Hepatocyte (in vitro differentiated cells): ENCODE measurements at regions not wholly inside any gene's neighbourhood (a gene's known extent, or its start where the extent isn't known, plus 50 kb on each side); places are given as distances from the start of the nearest gene placed in this dataset.

Source experiments
- DNase-seq: peaks from one replicate; pipeline ENCODE4 v3.0.0-alpha.2; 2016; ENCODE audit warnings: low spot score
- H2AFZ ChIP-seq: fragments of 200-600 bp; sonication (generic); 2 replicates; pipeline ENCODE4 v1.6.0; 2016; ENCODE audit warnings: antibody characterized with exemption, mild to moderate bottlenecking
- H3K27ac ChIP-seq: fragments of 200-600 bp; sonication (generic); 2 replicates; pipeline ENCODE4 v1.5.1; 2016; ENCODE audit warnings: mild to moderate bottlenecking
- H3K27me3 ChIP-seq: fragments of 200-600 bp; sonication (generic); 2 replicates; pipeline ENCODE4 v1.6.1; 2016
- H3K36me3 ChIP-seq: fragments of 200-600 bp; sonication (generic); replicated peaks from 2 replicates; pipeline ENCODE4 v1.5.1; 2016; ENCODE audit warnings: low read depth; ENCODE audit not compliant: insufficient read depth
- H3K4me1 ChIP-seq: fragments of 200-600 bp; sonication (generic); 2 replicates; pipeline ENCODE4 v1.5.1; 2016; ENCODE audit warnings: mild to moderate bottlenecking, moderate library complexity; ENCODE audit not compliant: insufficient read depth
- H3K4me2 ChIP-seq: fragments of 200-600 bp; sonication (generic); 2 replicates; pipeline ENCODE4 v1.6.0; 2016
- H3K4me3 ChIP-seq: fragments of 200-600 bp; sonication (generic); 2 replicates; pipeline ENCODE4 v1.5.1; 2016; ENCODE audit warnings: mild to moderate bottlenecking
- H3K79me2 ChIP-seq: fragments of 200-600 bp; sonication (generic); 2 replicates; pipeline ENCODE4 v1.6.0; 2017; ENCODE audit warnings: mild to moderate bottlenecking
- H3K9me2 ChIP-seq: fragments of 200-600 bp; sonication (generic); replicated peaks from 2 replicates; pipeline ENCODE4 v1.6.0; 2017; ENCODE audit warnings: mild to moderate bottlenecking; ENCODE audit not compliant: insufficient read depth
- H3K9me3 ChIP-seq: fragments of 200-600 bp; sonication (generic); 2 replicates; pipeline ENCODE4 v1.5.1; 2016; ENCODE audit warnings: low read depth, mild to moderate bottlenecking
- H4K20me1 ChIP-seq: fragments of 200-600 bp; sonication (generic); 2 replicates; pipeline ENCODE4 v1.6.0; 2016; ENCODE audit warnings: mild to moderate bottlenecking; ENCODE audit not compliant: insufficient read depth, poor library complexity, severe bottlenecking
- EZH2 ChIP-seq: fragments of 200-600 bp; sonication (generic); IDR thresholded peaks from 2 replicates; pipeline ENCODE4 v1.6.1; 2016; ENCODE audit warnings: antibody characterized with exemption, mild to moderate bottlenecking, borderline replicate concordance
- EZH2phosphoT487 ChIP-seq: fragments of 200-600 bp; sonication (generic); IDR thresholded peaks from one replicate; pipeline ENCODE4 v1.6.1; 2018; ENCODE audit warnings: antibody characterized with exemption, mild to moderate bottlenecking, low read depth, moderate library complexity; ENCODE audit not compliant: unreplicated experiment, severe bottlenecking
- WGBS: methylation state at CpG from one replicate; pipeline ENCODE4 v1.1.6; 2016; ENCODE audit warnings: low lambda C conversion rate; ENCODE audit errors: missing lambda C conversion rate; 5-methylcytosine and 5-hydroxymethylcytosine counted together
- TF ChIP-seq, protein P1 (sequence below): fragments of 200-600 bp; sonication (generic); IDR thresholded peaks from 2 replicates; pipeline ENCODE4 v1.5.1; 2016; ENCODE audit warnings: antibody characterized with exemption, mild to moderate bottlenecking; ENCODE audit not compliant: poor library complexity

GRCh38 chr4:175277816-175278215 lies 359.7 kb downstream of the ADAM29 start:
- no peak for DNase-seq
- Histone ChIP-seq H4K20me1 (no peaks in the 10 kb centered on the region), H2AFZ (no peak overlapping the region), H3K4me2 (no peak overlapping the region), H3K4me3 (no peak overlapping the region), H3K79me2 (no peaks in the 10 kb centered on the region), H3K27ac (no peak overlapping the region), H3K9me2 (no peaks in the 10 kb centered on the region), H3K4me1 (no peaks in the 10 kb centered on the region), H3K36me3 (no peaks in the 10 kb centered on the region), H3K27me3 (no peaks in the 10 kb centered on the region), H3K9me3 (no peaks in the 10 kb centered on the region)
- TF ChIP-seq, protein P1, sequence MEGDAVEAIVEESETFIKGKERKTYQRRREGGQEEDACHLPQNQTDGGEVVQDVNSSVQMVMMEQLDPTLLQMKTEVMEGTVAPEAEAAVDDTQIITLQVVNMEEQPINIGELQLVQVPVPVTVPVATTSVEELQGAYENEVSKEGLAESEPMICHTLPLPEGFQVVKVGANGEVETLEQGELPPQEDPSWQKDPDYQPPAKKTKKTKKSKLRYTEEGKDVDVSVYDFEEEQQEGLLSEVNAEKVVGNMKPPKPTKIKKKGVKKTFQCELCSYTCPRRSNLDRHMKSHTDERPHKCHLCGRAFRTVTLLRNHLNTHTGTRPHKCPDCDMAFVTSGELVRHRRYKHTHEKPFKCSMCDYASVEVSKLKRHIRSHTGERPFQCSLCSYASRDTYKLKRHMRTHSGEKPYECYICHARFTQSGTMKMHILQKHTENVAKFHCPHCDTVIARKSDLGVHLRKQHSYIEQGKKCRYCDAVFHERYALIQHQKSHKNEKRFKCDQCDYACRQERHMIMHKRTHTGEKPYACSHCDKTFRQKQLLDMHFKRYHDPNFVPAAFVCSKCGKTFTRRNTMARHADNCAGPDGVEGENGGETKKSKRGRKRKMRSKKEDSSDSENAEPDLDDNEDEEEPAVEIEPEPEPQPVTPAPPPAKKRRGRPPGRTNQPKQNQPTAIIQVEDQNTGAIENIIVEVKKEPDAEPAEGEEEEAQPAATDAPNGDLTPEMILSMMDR: no peak
- TF ChIP-seq EZH2phosphoT487: no peak
- no peak for TF ChIP-seq EZH2
- WGBS: 81% methylated on average over 7 of the region's 7 CpGs

DNA sequence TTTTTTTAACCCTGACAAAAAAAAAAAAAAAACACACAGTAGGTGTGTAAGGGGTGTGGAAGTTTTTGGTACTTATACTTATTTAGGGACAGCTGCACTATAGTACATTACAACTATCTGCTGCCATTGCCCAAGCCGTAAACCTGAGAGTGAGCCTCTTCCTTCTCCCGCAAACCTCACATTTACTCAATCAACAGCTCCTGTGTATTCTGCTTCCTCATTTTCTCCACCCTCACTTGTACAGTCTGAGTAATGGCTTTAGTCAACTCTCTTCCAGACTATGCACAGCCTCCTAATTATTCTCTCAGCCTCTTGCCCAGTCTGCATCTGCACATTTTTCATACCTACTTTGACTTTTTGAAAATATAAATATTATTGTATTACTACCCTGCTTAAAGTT lies 362.0 kb downstream of the ADAM29 start:
- Histone ChIP-seq H3K79me2 (no peaks in the 10 kb centered on the region), H3K4me2 (no peak overlapping the region), H3K27ac (no peak overlapping the region), H3K4me3 (no peak overlapping the region), H3K4me1 (no peaks in the 10 kb centered on the region), H3K36me3 (no peaks in the 10 kb centered on the region), H4K20me1 (no peaks in the 10 kb centered on the region), H2AFZ (no peak overlapping the region), H3K9me2 (no peaks in the 10 kb centered on the region), H3K9me3 (no peaks in the 10 kb centered on the region), H3K27me3 (no peaks in the 10 kb centered on the region)
- DNase-seq: no peak
- 85% methylated on average over 2 of the region's 2 CpGs for WGBS
- TF ChIP-seq, protein P1: no peak
- TF ChIP-seq EZH2phosphoT487: no peak
- no peak for TF ChIP-seq EZH2

DNA sequence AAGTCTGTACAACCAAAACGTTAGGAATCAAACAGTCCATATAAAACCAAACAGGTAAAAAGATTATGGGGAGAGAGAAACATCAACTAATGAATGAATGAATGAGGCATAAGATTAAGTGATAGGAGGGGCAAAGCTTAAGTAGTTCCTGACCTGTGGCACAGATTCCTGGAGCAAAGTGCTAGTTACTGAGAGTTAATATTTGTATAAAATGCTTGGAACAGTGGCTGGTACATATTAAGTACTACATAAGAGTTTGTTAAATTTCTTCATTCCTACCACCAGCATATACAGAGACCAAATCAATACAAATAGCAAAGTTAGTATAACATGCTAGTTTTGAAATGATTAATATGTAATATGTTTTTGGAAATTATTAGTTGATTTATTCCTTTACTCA lies 363.7 kb downstream of the ADAM29 start:
- H3K79me2 ChIP-seq: no peaks in the 10 kb centered on the region
- no peak overlapping the region for H3K4me2 ChIP-seq
- no peak overlapping the region for H3K27ac ChIP-seq
- DNase-seq: no peak
- no peaks in the 10 kb centered on the region for H4K20me1 ChIP-seq
- TF ChIP-seq, protein P1: no peak
- TF ChIP-seq EZH2phosphoT487 (no peak), EZH2 (no peak)
- no peaks in the 10 kb centered on the region for H3K36me3 ChIP-seq
- no peak overlapping the region for H2AFZ ChIP-seq
- H3K27me3 ChIP-seq: no peaks in the 10 kb centered on the region
- H3K4me1 ChIP-seq: no peaks in the 10 kb centered on the region
- WGBS: 57% methylated on average over 1 of the region's 1 CpG
- no peak overlapping the region for H3K4me3 ChIP-seq
- H3K9me3 ChIP-seq: no peaks in the 10 kb centered on the region
- H3K9me2 ChIP-seq: no peaks in the 10 kb centered on the region

- Histone ChIP-seq H2AFZ (no peak overlapping the region), H3K9me3 (no peaks in the 10 kb centered on the region), H3K36me3 (no peaks in the 10 kb centered on the region), H3K4me2 (no peak overlapping the region), H3K79me2 (no peaks in the 10 kb centered on the region), H4K20me1 (no peaks in the 10 kb centered on the region), H3K27me3 (no peaks in the 10 kb centered on the region), H3K4me1 (no peaks in the 10 kb centered on the region), H3K9me2 (no peaks in the 10 kb centered on the region), H3K27ac (no peak overlapping the region), H3K4me3 (no peak overlapping the region)
- WGBS: 97% methylated on average over 9 of the region's 9 CpGs
- TF ChIP-seq EZH2 (no peak), EZH2phosphoT487 (no peak)
- TF ChIP-seq, protein P1: no peak
- DNase-seq: no peak
These were observed 364.2 kb downstream of the ADAM29 start for GRCh38 chr4:175282407-175282806.
